GM21737 (cell line): ENCODE measurements at regions not wholly inside any gene's neighbourhood (a gene's known extent, or its start where the extent isn't known, plus 50 kb on each side); places are given as distances from the start of the nearest gene placed in this dataset.

ENCODE experiments used
- ATAC-seq: cut with Tn5 transposase; IDR thresholded peaks from one replicate; pipeline ENCODE4 v1.9.1; 2021; ENCODE audit warnings: mild to moderate bottlenecking, moderate library complexity; ENCODE audit not compliant: unreplicated experiment

GRCh38 chr1:232386721-232387510 lies 243.0 kb downstream of the SIPA1L2 start:
- ATAC-seq = no peak

- ATAC-seq = no peak
Measured at GRCh38 chr1:232386294-232386693, 243.6 kb downstream of the SIPA1L2 start.

- no peak for ATAC-seq
Measured at GRCh38 chr1:232385221-232385620, 244.7 kb downstream of the SIPA1L2 start.

GRCh38 chr1:232384171-232384883 lies 245.6 kb downstream of the SIPA1L2 start:
- no peak for ATAC-seq

- no peak for ATAC-seq
Measured at GRCh38 chr1:232383455-232384123, 246.3 kb downstream of the SIPA1L2 start.

- ATAC-seq = no peak
Measured at GRCh38 chr1:232382671-232383070, 247.3 kb downstream of the SIPA1L2 start.

- ATAC-seq = no peak
Measured at GRCh38 chr1:232381394-232382100, 248.4 kb downstream of the SIPA1L2 start.

- ATAC-seq = no peak
Measured at GRCh38 chr1:232380596-232380995, 249.3 kb downstream of the SIPA1L2 start.

GRCh38 chr1:232380131-232380530 lies 249.8 kb downstream of the SIPA1L2 start:
- ATAC-seq = no peak

- ATAC-seq = no peak
Measured at GRCh38 chr1:232379063-232379434, 250.9 kb downstream of the SIPA1L2 start.

- ATAC-seq = no peak
Measured at GRCh38 chr1:232378266-232379062, 251.5 kb downstream of the SIPA1L2 start.

GRCh38 chr1:232377494-232377770 lies 252.5 kb downstream of the SIPA1L2 start:
- no peak for ATAC-seq

GRCh38 chr1:232376632-232377493 lies 253.1 kb downstream of the SIPA1L2 start:
- ATAC-seq = no peak

GRCh38 chr1:232372841-232373440 lies 257.0 kb downstream of the SIPA1L2 start:
- no peak for ATAC-seq

- ATAC-seq = no peak
Measured at GRCh38 chr1:232372431-232372830, 257.5 kb downstream of the SIPA1L2 start.

GRCh38 chr1:232369451-232370296 lies 260.3 kb downstream of the SIPA1L2 start:
- no peak for ATAC-seq

GRCh38 chr1:232368821-232369321 lies 261.1 kb downstream of the SIPA1L2 start:
- no peak for ATAC-seq

GRCh38 chr1:232367293-232367692 lies 262.6 kb downstream of the SIPA1L2 start:
- no peak for ATAC-seq
